NCI-H1048 (cell line): ENCODE measurements at regions not wholly inside any gene's neighbourhood (a gene's known extent, or its start where the extent isn't known, plus 50 kb on each side); places are given as distances from the start of the nearest gene placed in this dataset.
"Not testable (repeated sequence)": the region's sequence is repeated elsewhere in the genome, so short reads cannot be mapped to it uniquely, and the experiment has no call there.

Experiments used
- DNase-seq: peaks from one replicate; lab custom pipeline; 2025; lab: John Stamatoyannopoulos, UW

- peak; percentile 19 for DNase-seq
Observed at GRCh38 chr12:28771968-28772367, 377.1 kb upstream of the FAR2 start.

DNA sequence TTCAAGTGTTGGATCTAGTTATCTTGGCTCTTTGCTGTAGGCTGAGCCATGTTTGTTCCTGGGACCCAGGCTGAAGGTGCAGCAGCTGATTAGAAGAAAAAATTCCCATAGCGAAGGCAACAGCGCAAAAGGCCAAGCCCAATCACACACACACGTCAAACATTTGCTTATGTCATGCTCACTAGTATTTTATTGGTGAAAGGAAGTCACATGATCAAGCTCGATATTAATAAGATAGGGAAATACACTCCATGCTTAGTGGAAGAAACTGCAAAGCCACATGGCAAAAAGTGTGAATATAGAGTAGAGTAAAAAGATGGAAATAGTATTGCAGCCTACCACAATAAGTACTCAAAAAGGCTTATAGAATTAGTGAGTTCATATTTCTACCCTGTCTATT, 373.5 kb upstream of the FAR2 start:
- no peak for DNase-seq

DNA sequence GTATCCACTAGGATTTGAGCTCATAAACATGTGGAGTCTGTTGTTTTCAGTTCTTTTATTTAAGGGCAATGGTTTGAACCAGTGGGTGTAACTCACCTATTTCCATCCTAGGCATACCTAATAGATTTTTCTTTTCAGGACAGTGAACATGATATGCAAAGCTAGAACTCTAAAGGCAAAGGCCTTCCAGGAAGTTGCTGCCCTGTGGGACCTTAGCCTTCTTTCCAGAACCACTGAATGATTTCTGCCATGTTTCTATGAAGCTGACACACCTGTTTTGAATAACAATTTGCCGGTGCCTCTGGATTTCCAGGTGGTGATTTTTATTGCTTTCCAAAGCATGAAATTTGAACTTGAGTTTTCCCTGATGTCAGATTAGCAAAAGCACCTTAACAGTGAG, 372.9 kb upstream of the FAR2 start:
- DNase-seq: peak; percentile 44

DNA sequence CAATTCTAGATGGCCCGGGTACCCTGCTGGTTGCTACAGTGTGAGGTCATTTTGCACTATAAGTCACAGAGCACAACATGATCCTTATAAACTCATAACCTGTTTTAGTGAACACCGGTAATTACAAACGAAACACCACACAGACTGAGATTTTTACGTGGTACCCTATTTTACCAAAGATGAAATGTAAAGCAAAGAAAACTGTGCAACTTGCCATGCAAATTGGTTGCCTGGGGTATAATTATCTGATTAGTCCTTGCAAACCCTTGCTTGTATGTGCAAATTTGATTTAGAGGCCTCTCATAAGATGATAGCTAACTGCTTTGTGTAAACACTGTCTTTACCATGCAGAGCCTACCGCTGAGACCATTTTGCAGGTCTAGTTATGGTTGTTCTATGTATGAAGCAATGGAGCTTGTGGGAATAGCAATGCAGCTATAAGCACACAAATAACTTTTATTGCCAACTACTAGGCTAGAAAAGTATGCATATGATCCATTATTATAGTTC, 372.1 kb upstream of the FAR2 start:
- DNase-seq: peak; percentile 17

GRCh38 chr12:28777603-28778365, 371.3 kb upstream of the FAR2 start:
- DNase-seq: no peak

DNA sequence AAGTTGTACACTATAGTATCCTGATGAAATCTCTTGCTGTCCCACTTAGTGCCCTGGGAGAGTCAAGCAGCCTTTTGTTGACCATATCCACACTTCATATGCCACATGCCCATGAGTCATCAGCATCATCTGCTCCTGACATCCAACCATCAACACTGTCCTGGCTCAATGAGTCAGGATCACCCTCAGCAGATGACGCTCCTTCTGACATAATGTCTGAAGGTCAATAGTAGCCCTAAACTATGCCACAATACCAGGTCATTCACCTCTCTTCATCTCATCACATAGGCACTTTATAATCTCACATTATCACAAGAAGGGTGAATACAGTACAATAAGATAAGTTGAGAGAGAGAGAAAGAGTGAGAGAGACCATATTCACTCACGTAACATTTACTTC, 369.0 kb upstream of the FAR2 start:
- DNase-seq: no peak

GRCh38 chr12:28780960-28781359, 368.1 kb upstream of the FAR2 start:
- no peak for DNase-seq

GRCh38 chr12:28781671-28782652, 367.1 kb upstream of the FAR2 start:
- no peak for DNase-seq

- DNase-seq: no peak
Observed at GRCh38 chr12:28782812-28783211, 366.3 kb upstream of the FAR2 start.

DNA sequence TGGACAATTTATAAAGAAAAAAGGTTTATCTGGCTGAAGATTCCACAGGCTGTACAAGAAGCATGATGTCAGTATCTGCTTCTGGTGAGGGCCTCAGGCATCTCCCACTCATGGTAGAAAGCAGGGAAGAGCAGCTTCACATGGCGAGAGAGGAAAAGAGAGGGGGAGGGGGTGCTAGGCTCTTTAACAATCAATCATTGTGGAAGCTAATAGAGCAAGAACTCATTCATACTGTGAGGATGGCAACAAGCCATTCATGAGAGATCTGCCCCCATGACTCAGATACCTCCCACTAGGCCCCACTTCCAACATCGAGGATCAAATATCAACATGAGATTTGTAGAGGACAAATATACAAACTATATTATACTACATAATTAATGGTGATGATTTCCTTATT, 361.9 kb upstream of the FAR2 start:
- DNase-seq: peak; percentile 26

GRCh38 chr12:28788256-28788655, 360.8 kb upstream of the FAR2 start:
- not testable (repeated sequence) for DNase-seq

- no peak for DNase-seq
Observed at GRCh38 chr12:28793581-28794151, 355.4 kb upstream of the FAR2 start.

GRCh38 chr12:28794211-28794610, 354.9 kb upstream of the FAR2 start:
- no peak for DNase-seq

GRCh38 chr12:28794786-28795185, 354.3 kb upstream of the FAR2 start:
- DNase-seq: peak; percentile 46

DNA sequence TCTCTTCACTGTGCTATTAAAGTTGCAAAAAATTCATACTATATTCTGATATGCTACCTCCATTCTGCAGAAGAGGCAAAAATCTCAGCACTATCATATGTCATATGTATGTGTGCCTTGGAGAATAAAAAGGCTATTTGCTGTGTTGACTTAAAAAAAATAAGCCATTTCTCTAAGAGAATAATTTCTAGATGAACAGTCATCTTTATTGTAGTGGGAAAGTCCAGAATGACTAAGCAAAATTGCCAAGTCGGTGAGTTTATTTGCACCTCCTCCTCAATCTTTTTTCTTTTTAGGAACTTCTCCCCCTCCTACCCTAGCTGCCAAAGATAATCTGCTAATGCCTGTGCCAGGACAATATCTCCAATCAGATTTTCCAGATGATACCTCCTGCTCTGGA, 353.8 kb upstream of the FAR2 start:
- no peak for DNase-seq

DNA sequence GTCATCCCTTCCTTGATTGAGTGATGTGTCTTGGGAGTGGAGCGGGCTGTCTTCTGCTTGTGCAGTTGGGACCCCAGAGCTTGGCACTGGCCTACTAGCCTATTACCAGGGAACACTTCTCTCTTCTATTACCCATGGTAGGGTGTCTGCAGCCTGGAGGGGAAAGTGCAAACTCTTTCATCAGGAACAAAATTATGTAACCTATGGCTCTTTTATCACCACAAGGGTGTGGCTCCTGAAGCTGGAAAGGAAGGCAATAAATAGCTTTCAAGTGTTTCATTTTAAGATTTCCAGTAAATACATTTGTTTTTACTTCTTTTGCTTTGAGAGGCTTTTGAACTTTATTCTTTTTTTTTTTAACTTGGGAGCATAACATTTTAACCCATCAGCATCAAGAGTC, 349.7 kb upstream of the FAR2 start:
- no peak for DNase-seq

DNA sequence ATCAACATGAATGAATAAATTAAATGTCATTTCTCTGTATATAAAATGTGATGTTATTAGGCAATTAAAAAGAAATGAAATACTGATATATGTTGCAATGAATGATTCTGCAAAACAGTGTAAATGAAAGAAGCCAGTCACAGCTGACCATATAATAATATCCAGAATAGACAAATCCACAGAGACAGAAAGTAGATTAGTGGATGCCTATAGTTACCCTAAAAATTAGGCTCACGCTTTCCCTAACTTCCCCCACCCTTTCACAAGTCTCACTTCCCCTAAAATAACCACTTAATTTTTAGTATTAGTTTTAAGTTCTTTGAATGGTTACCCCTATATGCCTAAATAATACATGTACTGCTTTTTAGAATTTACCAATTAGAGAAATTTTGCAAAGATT, 348.9 kb upstream of the FAR2 start:
- no peak for DNase-seq

DNA sequence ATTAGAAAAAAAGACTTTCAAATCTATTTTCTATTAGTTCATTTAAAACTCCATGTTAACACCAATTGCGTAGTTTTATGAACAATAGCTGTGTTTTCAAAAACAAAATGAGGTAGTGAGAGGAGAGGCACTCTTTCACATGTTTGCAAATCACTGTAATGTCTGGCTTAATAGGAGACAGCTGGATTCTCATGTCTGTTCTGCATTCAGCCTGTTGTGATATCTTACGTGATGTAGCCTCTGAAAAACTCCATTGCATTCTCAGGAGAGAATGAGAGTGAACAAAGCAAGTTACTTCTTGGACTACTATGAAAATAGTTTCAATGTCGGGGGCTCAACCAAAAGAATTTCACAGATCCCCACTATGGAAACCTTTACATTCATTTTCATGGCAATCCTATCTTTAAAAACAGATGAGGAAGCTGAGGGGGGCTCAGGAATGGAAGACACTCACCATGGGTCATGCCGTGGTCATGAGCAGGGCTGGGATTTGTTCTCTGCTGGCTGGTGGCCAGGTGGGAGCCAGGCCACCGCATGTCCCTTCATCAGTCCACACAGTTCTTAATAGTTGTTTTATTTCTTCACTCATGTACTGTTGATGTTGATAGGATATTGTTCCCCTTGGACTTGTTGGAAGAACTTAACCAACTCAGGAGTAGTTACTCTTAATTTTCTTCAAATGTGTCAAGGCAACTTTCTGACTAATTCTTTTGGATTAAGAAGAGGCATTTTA, 346.2 kb upstream of the FAR2 start:
- no peak for DNase-seq

DNA sequence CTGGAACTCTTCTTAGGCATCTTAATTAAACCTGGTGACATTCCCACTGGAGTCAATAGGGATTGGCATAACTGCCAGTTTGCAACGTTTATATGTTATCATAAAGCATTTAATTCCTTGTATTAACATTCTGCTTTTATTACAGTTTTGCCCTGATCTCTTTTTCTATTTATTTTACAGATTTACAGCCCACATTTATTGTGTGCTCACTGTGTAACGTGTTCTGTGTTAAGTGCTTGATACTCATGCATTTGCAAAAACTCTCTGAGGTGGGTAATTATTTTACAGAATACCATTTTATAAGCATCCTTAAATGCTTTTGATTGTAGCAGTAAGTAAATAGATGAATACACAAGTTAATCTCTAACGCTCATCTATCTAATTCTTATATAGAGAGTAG, 341.5 kb upstream of the FAR2 start:
- DNase-seq: no peak

DNA sequence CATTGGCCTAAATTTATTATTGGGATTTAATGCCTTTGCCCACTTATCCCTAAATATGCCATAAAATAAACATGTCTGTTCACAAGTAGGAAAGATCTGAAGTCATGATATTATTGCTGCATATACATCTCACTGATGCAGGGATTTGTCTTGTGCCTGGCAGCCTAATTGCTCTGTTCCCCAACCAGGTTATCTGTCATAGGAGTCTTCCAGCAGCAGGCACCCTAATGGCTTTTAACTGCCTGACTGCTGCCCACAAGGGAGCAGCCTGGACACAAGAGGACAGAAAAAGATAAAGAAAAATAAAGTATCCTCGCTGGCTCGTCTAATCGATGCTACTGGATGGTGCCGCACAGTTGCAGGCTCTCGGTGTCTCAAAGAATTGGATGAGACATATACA, 337.6 kb upstream of the FAR2 start:
- DNase-seq: no peak

GRCh38 chr12:28814246-28814645, 334.8 kb upstream of the FAR2 start:
- DNase-seq: no peak

- no peak for DNase-seq
Observed at GRCh38 chr12:28817524-28817923, 331.6 kb upstream of the FAR2 start.
